ENCODE measurements at regions not wholly inside any gene's neighbourhood (a gene's known extent, or its start where the extent isn't known, plus 50 kb on each side); places are given as distances from the start of the nearest gene placed in this dataset.
"Not testable (repeated sequence)": the region's sequence is repeated elsewhere in the genome, so short reads cannot be mapped to it uniquely, and the experiment has no call there.

- DNase-seq: not testable (repeated sequence)
Observed at GRCh38 chr4:3967204-3967603, 201.0 kb downstream of the ADRA2C start.

DNA sequence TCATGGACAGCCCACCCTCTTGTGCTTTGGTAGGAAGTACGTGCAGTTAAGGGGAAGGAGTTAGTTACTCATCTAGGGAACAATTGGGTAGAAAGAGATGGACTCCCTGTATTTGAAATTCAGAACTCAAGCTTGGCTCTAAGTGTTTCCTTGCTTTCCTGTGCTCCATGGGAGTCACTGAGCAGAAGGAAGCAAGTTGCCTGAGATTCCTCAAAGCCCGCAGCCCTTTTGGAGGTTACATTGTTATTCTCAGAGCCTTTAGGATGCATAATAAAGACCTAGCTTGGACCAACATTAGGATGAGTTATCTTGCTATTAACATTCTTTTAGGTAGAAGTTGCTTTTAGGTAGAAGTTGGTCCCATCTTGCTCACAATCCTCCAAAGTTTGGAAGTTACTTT is 206.4 kb downstream of the ADRA2C start:
- not testable (repeated sequence) for DNase-seq

GRCh38 chr4:3973581-3974200 is 207.5 kb downstream of the ADRA2C start:
- DNase-seq: not testable (repeated sequence)

GRCh38 chr4:3983518-3984125 is 217.4 kb downstream of the ADRA2C start:
- not testable (repeated sequence) for DNase-seq

DNA sequence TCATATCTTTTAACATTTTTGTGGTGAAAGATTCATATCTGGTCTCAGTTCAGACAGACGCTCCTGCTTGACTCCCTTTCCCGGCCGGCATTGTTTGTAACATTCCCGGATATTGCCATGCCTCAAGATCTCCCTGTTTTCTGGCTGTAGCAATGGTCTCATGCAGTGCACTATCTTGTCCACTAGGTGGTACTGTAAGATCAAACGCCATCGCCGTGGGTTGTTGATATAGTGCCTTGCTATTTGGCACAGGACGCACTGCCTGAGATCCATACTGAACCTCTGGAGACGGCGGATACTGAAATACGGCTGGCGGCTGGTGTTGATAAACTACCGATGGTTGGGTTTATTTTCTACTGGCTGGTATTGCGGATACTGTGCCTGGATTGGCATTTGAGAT is 218.6 kb downstream of the ADRA2C start:
- not testable (repeated sequence) for DNase-seq

- DNase-seq: not testable (repeated sequence)
Observed at GRCh38 chr4:3986412-3986811, 220.2 kb downstream of the ADRA2C start.

- DNase-seq: not testable (repeated sequence)
Observed at GRCh38 chr4:3997386-3997785, 229.3 kb downstream of the OTOP1 start.

DNA sequence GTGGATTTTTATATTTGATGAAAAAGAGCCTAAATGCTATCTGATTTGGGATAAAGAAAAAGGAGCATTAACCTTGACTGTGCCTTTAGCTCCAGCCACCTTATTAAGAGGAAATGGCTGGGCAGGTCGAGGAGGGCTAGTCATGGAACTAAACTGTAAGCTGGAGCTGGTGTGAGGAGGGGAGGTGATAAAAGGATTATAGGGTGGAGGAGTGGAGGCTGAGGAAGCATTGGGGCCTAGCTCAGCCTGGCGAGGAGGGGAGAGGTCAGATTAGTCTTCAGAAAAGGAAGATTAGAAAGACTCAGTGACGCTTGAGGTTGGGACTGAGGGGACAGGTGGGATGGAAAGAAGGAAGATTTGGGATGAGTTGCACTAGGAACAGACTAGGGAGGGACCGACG is 222.7 kb downstream of the OTOP1 start:
- DNase-seq: not testable (repeated sequence)

GRCh38 chr4:4004702-4005101 is 222.0 kb downstream of the OTOP1 start:
- DNase-seq: not testable (repeated sequence)

GRCh38 chr4:4006356-4006755 is 220.4 kb downstream of the OTOP1 start:
- DNase-seq: not testable (repeated sequence)

- not testable (repeated sequence) for DNase-seq
Observed at GRCh38 chr4:4019071-4019470, 207.7 kb downstream of the OTOP1 start.

DNA sequence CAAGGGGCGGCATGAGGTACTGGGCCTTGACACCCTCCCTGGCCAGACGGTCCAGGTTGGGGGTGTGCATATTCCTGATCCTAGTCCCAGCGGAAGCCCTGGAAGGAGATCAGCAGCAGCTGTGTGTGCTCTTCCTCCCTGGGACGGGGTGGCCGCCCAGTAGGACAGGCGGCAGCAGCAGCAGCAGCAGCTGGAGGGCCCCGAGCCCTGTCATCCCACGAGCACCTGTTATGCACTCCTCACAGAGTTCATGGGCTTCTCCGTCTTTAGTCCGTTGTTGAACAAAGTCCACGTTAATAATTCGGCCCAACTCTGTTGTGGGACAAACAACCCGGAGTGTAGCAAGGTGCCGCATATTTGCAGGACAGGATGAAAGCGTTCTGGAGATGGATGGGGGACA is 205.6 kb downstream of the OTOP1 start:
- DNase-seq: not testable (repeated sequence)

- not testable (repeated sequence) for DNase-seq
Observed at GRCh38 chr4:4026708-4027107, 200.0 kb downstream of the OTOP1 start.

DNA sequence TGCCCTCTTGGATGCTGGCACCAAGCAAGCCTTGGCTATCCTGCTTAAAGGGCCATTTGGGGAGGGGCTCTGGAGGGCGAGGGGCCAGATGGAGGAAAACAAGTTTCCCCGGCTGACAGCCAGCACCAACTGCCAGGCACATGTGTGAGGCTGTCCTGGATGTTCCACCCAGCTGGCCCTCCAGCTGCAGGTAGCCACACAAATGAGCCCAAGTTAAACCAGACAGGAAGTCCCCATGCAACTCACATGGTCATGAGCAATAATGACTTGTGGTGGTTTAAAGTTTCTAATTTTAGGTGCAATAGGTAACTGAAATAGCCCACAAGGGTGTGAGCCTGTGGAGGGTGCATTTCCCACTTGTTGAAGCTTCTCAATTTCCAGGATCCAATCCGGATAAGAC is 198.0 kb downstream of the OTOP1 start:
- not testable (repeated sequence) for DNase-seq

GRCh38 chr4:4030509-4030908 is 196.2 kb downstream of the OTOP1 start:
- not testable (repeated sequence) for DNase-seq

- DNase-seq: not testable (repeated sequence)
Observed at GRCh38 chr4:4031446-4032135, 195.1 kb downstream of the OTOP1 start.

- DNase-seq: not testable (repeated sequence)
Observed at GRCh38 chr4:4032364-4032763, 194.4 kb downstream of the OTOP1 start.

- DNase-seq: peak; percentile 31
Observed at GRCh38 chr4:4032801-4033605, 193.7 kb downstream of the OTOP1 start.

- DNase-seq: not testable (repeated sequence)
Observed at GRCh38 chr4:4037399-4038138, 189.2 kb downstream of the OTOP1 start.

DNA sequence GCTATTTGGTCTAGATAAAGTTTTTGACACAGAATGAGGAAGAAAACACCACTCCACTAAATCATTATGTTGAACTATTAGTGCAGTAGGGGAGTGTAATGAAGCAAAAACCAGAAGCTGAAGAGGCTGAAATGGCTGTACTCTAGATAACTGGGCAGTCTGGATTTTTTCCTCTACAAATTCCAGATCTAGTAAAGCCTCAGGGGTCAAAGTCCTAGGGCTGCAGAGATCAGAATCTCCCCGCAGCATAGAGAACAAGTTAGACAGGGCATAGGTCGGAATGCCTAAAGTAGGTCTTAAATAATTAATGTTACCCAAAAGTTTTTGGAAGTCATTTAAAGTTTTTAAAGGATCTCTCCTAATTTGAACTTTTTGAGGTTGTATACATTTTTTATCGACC is 180.9 kb downstream of the OTOP1 start:
- not testable (repeated sequence) for DNase-seq

- not testable (repeated sequence) for DNase-seq
Observed at GRCh38 chr4:4046686-4047085, 180.0 kb downstream of the OTOP1 start.

DNA sequence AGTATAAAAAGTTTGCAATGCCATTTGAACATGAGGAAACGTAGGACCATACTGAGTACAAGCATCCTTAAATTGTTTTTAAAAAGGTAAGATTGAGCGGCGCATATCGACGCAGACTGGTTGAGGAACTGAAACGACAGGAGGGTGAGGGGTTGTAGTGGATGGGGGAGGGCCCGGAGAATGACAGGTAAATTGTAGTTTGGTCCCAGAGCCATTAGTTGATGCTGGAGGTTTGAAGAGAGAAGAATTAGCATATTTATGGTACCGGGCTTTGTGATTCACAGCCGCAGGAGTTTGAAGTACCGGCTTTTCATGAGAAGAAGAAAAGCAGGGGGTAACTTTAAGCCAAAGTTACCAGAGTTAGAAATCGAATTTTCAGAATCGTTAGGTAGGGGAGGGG is 179.5 kb downstream of the OTOP1 start:
- DNase-seq: not testable (repeated sequence)

Measured in CD4-positive, alpha-beta T cell treated with Interleukin-15 for 1 hour (primary cell).